Gastroesophageal sphincter (tissue), 4 donors: ENCODE measurements at regions not wholly inside any gene's neighbourhood (a gene's known extent, or its start where the extent isn't known, plus 50 kb on each side); places are given as distances from the start of the nearest gene placed in this dataset.
"Not testable (repeated sequence)": the region's sequence is repeated elsewhere in the genome, so short reads cannot be mapped to it uniquely, and the experiment has no call there.

Experiments
- ATAC-seq: fragments of 150-250 bp; one replicate; pipeline ENCODE4 v1.9.1; 2016; ENCODE audit warnings: mild to moderate bottlenecking, moderate library complexity
- H3K27ac ChIP-seq, 4 donors: fragments of 200-600 bp; sonication (generic) in 3 of 4; 1 replicate in 3 of 4; 2 replicates in 1 of 4; pipeline ENCODE4 v1.5.1; 2016 to 2019
- H3K27me3 ChIP-seq: fragments of 200-600 bp; sonication (generic); one replicate; pipeline ENCODE4 v1.5.1; 2019
- H3K36me3 ChIP-seq, 2 donors: fragments of 200-600 bp; sonication (generic); one replicate each; pipeline ENCODE4 v1.5.1; 2019; ENCODE audit warnings: control low read depth in 1 of 2
- H3K4me1 ChIP-seq, 3 donors: fragments of 200-600 bp; sonication (generic); 1 replicate in 2 of 3; 2 replicates in 1 of 3; pipeline ENCODE4 v1.5.1; 2016 to 2019; ENCODE audit warnings: control low read depth in 2 of 3
- H3K4me3 ChIP-seq, 2 donors: fragments of 200-600 bp; sonication (generic); one replicate each; pipeline ENCODE4 v1.5.1; 2019; ENCODE audit warnings: mild to moderate bottlenecking in 1 of 2, moderate library complexity in 1 of 2
- H3K9me3 ChIP-seq, 3 donors: fragments of 200-600 bp; sonication (generic); one replicate each; pipeline ENCODE4 v1.5.1; 2017 to 2019; ENCODE audit warnings: control low read depth in 2 of 3
- CTCF ChIP-seq, 4 experiments: fragments of 200-600 bp in 2 of 4; fragments of 450-650 bp in 2 of 4; sonication (generic) in 1 of 4; IDR thresholded peaks; one replicate each; pipeline ENCODE4 v1.5.1; 2017 to 2019; ENCODE audit warnings: antibody characterized with exemption in 4 of 4, mild to moderate bottlenecking in 2 of 4, moderate library complexity in 2 of 4
- EP300 ChIP-seq: sonication (generic); formaldehyde crosslinking; IDR thresholded peaks from one replicate; pipeline ENCODE4 v1.6.1; 2017; ENCODE audit warnings: antibody characterized with exemption, mild to moderate bottlenecking
- POLR2A ChIP-seq, 2 donors: fragments of 450-650 bp; IDR thresholded peaks; one replicate each; pipeline ENCODE4 v1.6.1; 2017; ENCODE audit warnings: antibody characterized with exemption in 2 of 2, mild to moderate bottlenecking in 2 of 2, moderate library complexity in 1 of 2
- POLR2AphosphoS5 ChIP-seq: sonication (generic); formaldehyde crosslinking; IDR thresholded peaks from one replicate; pipeline ENCODE4 v1.6.1; 2017; ENCODE audit warnings: antibody characterized with exemption
- WGBS, 2 donors: methylation state at CpG; one replicate each; pipeline ENCODE4 v1.1.5; 2018; ENCODE audit warnings: low coverage in 1 of 2; 5-methylcytosine and 5-hydroxymethylcytosine counted together

DNA sequence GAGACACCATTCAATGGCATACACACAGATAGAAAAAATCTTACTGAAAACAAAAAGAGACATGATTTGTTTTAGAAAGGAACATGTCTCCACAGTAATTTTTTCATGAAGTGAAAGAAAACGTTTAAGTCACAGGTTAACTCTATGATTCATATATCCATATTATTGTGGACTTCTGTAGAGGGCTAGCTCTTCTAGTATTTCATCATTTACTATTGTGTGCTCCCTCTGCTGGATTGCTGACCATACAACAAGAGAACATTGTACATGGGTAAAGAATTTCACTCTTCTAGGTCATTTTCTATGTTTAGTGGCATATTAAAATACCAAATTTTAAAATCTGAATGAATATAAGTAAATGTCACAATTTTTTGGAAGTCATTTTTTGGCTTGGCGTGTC, 91.8 kb upstream of the POU3F4 start:
- 25 to 33% methylated on average over 2 of the region's 2 CpGs for whole genome bisulfite sequencing, 2 donors
- Histone ChIP-seq H3K27me3 (no peaks in the 10 kb centered on the region), H3K27ac (no peak overlapping the region), H3K36me3 (no peaks in the 10 kb centered on the region), H3K9me3 (no peaks in the 10 kb centered on the region), H3K4me1 (no peaks in the 10 kb centered on the region), H3K4me3 (no peak overlapping the region)
- no peak for ATAC-seq
- TF ChIP-seq POLR2A (IDR thresholded peaks at IDR 0.05) (no peak), POLR2AphosphoS5 (no peak), CTCF (IDR thresholded peaks at IDR 0.05) (peak in 1 of 4 experiments; percentile 10)

- WGBS, 2 donors, result no CpG with 5 or more reads among the region's 19 CpGs
- Histone ChIP-seq H3K27ac (no peak overlapping the region), H3K27me3 (no peaks in the 10 kb centered on the region), H3K4me3 (no peak overlapping the region), H3K9me3 (no peaks in the 10 kb centered on the region), H3K36me3 (no peaks in the 10 kb centered on the region), H3K4me1 (no peaks in the 10 kb centered on the region)
- TF ChIP-seq CTCF (IDR thresholded peaks at IDR 0.05) (no peak), POLR2AphosphoS5 (no peak), EP300 (no peak), POLR2A (IDR thresholded peaks at IDR 0.05) (no peak)
- ATAC-seq, result no peak
Observed at GRCh38 chrX:83419030-83419792, 88.9 kb upstream of the POU3F4 start.

DNA sequence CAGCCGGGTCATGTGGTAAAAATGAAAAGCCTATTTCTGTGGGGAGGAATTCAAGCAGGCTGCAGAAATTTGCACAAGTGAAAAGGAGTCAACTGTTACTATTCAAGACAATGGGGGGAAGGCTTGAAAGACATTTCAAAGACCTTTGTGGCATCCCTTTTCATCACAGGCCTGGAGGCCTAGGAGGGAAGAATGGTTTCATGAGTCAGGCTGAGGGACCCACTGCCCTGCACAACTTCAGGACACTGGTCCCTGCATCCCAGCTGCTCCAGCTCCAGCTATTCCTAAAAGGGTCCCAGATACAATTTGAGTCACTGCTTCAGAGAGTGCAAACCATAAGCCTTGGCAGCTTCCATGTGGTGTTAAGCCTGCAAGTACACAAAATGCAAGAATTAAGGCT, 85.3 kb upstream of the POU3F4 start:
- TF ChIP-seq POLR2AphosphoS5 (no peak), POLR2A (IDR thresholded peaks at IDR 0.05) (no peak), EP300 (no peak), CTCF (IDR thresholded peaks at IDR 0.05) (no peak)
- no peak overlapping the region for H3K4me3 ChIP-seq
- H3K27ac ChIP-seq, result no peak overlapping the region
- H3K27me3 ChIP-seq, result no peaks in the 10 kb centered on the region
- 83% methylated on average over 1 of the region's 1 CpG; no CpG with 5 or more reads in 1 of the 2 donors for WGBS, 2 donors
- no peak for ATAC-seq
- no peaks in the 10 kb centered on the region for H3K4me1 ChIP-seq
- H3K9me3 ChIP-seq, result no peaks in the 10 kb centered on the region
- H3K36me3 ChIP-seq, result no peaks in the 10 kb centered on the region

- not testable (repeated sequence) for H3K36me3 ChIP-seq, H3K27ac ChIP-seq, ATAC-seq, H3K4me1 ChIP-seq, H3K27me3 ChIP-seq, H3K9me3 ChIP-seq, H3K4me3 ChIP-seq
- WGBS, 2 donors, result 93% methylated on average over 2 to 3 of the region's 3 CpGs
Observed at GRCh38 chrX:83442552-83442951, 65.5 kb upstream of the POU3F4 start.

GRCh38 chrX:83446355-83446754, 61.7 kb upstream of the POU3F4 start:
- ATAC-seq, result no peak
- Histone ChIP-seq H3K27me3 (no peaks in the 10 kb centered on the region), H3K9me3 (no peaks in the 10 kb centered on the region), H3K27ac (no peak overlapping the region), H3K4me3 (no peak overlapping the region), H3K36me3 (no peaks in the 10 kb centered on the region), H3K4me1 (no peaks in the 10 kb centered on the region)
- WGBS, 2 donors, result 63 to 80% methylated on average over 2 of the region's 2 CpGs
- TF ChIP-seq POLR2AphosphoS5 (no peak), CTCF (IDR thresholded peaks at IDR 0.05) (no peak), POLR2A (IDR thresholded peaks at IDR 0.05) (no peak), EP300 (no peak)
